Skin of body (tissue), 1 donor: ENCODE measurements at regions not wholly inside any gene's neighbourhood (a gene's known extent, or its start where the extent isn't known, plus 50 kb on each side); places are given as distances from the start of the nearest gene placed in this dataset.

ENCODE experiments used
- DNase-seq: peaks from one replicate; lab custom pipeline; 2025; lab: John Stamatoyannopoulos, UW

DNA sequence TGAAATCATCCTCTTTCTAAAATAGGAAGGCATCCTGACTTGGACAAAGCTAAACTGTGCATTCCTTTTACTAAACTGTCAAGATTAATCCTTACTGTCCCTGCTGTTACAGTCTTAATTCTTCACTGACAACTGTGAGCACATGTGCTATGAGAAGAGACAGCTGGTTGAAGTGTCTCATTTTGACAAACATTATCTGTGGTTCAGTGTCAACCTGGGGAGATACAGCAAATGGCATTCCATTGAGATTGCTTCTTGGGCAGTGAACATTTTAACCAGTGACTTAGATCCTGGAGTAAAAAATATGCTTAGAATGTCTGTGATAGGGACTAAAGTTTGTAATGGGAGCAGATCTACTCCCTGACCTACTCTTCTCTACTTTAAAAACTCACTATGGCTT, 552.6 kb upstream of the ATP2B1 start:
- DNase-seq: no peak

DNA sequence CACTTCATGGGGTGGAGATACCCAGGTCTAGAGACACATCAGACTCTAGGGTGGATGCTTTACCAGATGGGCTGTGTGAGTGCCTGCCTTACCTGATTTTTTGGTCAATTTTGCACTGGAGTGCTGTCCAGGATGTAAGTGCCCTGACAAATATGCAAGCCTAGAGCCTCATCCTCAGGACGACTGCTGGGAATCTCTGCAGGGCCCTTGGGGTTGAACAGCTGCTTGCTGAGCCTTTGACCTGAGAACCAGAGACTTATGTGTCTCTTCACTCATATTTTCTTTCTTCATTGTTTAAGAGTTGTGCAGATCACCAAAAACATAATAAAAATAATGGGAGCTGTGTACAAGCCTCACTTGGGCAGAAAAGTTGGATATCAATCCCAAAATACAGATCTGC, 551.5 kb upstream of the ATP2B1 start:
- no peak for DNase-seq

DNA sequence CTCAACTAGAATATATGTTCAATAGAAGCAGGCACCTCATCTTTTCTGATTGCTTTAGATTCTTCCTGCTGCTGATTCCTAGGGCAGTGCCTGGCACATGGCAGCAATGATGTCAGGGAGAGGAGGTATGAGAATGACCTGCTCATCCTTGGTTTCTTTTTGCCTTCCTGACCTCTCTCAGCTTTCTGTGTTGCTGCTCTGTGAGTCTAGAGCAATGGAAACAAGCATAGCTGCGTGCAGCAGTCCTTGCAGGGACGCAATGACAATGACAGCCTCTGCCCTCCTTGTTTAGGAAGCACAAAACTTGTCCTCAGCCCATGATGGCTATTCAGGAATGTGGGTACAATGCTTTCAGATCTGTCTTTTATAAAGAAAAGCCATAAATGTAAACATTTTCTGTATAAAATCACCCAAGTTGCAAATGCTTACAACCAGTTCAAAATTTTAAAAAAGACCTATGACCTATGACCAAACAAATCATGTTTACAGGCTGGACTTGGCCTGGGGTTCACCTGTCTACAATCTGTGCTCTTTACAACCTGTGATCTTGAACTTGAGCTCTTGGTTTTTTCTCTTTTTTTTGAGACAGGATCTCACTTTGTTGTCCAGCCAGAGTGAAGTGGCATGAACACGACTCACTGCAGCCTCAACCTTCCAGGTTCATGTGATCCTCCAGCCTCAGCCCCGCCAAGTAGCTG, 549.4 kb upstream of the ATP2B1 start:
- DNase-seq: no peak

DNA sequence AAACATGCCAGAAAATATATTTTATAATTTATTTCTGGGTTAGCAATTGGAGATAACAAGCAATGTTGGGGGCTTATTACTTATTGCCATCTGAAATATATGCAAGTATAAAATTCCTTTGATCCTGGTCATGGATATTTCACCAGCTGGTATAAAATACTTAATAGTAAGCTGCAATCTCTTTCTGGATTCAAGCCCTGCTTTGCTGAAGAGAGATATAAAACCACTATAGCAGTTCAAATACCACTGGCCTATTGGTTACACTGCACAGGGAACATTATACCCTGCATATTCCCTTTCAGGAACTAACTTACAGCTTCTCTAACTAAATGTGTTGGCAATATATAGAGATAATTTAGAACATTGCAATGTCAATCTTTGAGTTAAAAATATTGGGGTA, 546.2 kb upstream of the ATP2B1 start:
- DNase-seq: no peak

DNA sequence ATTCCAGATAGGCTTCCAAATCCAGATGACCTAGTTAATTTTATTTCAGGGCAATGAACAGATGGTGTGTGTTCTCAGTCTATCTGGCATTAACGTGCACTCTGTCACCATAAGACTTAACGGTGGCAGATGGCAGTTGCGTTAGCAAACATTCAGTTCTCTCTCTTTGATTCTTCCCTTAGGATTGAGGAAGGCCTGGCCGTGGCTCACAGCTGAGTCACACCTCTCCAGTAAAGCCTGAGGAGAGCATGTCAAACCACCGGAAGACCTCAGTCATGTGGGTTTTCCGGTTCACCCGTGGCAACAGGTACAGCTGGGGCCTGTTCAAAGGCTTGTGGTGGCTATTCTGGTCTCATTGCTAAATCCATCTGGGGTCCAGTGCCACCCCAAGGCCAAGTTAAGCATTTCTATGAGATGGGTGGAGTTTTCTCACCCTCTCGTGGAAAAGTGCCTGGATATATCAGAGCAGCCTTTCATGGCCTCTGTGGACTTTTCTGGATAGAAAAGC, 545.1 kb upstream of the ATP2B1 start:
- DNase-seq: peak; percentile 19

DNA sequence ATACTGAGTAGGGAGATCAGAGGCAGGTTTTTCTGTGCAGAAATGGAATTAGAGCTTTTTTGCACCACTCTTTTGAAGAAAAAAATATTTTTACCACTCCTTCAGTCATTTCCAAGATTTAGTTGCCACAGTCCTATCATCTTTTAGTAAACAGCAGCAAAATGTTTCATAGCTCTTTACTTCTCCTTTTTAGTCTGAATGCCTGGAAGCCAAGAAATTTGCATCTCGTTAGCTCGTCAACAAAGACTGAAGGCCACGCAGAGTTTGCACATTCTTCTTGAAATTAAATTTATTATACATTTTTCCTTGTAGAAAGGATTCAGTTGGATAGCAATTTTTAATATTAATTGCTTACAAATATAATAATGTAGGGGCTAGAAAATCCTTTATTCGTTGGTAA, 544.5 kb upstream of the ATP2B1 start:
- no peak for DNase-seq

DNA sequence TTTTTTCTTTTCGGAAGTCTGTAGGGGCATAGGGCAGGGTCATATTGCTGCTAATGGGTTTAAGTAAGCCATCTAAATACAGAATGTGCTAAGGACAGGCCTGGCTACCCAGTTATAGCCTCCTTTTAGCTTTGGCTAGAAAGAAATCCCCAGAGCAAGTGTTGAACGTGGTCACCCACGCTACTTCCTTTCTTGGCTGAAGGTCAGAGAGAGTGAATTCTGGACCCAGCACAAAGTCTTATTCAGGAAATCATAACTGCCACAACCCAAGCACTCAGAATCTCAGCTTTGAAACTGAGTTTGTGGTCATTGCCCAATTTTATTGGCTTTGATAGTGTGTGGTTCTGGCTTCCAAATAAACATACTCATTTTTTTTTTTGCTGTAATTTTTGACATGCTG, 542.1 kb upstream of the ATP2B1 start:
- no peak for DNase-seq

DNA sequence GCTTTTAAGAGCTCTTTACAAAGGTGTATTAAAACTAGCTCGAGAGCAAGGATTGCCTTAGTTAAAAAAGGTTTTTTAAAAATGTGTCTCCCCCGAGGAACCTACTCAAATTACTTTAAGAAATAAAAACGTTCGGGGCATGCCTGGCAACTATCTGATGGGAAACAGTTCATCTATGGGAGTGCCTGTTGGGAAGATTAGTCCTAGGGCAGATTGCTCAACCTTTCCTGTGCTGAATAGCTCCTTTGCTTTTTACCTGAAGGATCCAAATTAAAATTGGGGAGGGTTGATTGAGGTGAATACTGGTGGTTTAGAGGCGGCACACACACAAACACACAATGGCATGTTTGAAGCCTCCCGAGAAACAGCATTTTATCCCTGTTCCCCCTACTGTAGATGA, 541.4 kb upstream of the ATP2B1 start:
- no peak for DNase-seq

DNA sequence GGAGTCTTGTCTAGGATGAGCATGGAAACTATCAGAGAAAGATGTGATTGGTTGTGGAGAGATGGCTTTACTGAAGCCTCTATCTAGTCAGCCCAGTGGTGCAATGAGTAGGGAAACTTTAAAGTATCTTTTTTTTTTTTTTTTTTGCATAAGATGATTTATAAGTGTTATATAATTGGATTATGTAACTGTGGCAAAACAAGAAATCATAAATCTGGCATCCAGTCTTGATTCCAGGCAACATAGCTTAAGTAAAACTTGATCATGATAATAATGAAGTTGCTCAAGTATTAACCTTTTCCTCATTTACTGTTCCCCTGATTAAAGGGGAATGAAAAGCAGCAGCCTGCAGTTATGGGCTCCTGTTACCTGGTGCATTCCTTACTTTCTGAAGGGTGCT, 538.0 kb upstream of the ATP2B1 start:
- DNase-seq: no peak

DNA sequence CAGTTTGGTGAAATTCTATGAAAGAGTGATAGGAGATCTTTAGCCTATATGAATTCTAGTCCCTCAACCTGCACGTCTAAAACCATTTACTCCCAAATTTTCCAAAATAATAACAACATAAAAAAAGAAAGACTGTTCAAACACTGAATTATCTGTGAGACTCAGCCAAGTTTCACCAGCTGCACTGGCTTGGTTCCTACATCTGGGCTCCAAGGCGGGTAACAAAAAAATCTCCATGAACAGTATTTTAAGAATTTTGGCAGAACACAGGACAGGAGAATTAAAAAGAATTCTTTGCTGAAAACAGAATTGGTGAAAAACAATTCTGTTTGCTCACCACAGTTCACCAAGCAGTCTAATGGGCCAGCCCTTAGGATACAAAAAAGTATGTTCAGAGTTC, 536.8 kb upstream of the ATP2B1 start:
- no peak for DNase-seq

DNA sequence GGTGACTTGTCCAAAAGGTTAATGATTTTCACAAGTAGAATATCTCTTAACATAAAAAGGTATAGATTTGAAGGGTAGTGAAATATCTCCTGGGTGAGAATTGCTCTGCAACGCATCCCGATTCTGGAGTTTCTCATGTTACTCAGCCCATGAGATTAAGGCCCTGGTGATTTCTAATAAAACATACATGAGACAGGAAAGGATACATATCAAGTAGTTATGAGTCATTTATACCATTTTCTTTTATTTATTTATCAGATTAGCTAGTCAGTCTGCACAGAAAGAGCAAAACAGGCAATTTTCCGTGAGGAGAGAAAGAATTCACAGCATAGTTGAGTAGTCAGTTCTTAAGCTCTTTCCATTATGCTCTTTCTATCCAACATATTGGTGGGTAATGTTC, 535.6 kb upstream of the ATP2B1 start:
- DNase-seq: no peak

DNA sequence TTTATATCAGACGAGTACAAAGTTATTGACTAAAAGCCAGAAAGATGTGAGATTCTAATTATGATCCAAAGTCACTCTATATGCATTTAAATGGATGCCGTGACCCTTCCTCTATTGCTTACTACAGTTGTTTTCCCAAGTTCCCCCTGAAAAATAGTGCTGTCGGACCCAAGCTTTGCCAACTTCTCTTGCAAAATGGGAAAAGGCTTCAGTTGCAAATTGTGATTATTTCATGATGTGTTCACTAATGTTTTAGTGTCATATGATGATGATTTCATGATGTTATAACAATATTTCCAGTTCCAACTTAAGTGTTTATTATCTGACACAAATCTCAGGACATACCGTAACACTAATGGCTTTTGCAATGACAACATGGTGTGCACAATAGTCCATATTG, 534.6 kb upstream of the ATP2B1 start:
- no peak for DNase-seq

DNA sequence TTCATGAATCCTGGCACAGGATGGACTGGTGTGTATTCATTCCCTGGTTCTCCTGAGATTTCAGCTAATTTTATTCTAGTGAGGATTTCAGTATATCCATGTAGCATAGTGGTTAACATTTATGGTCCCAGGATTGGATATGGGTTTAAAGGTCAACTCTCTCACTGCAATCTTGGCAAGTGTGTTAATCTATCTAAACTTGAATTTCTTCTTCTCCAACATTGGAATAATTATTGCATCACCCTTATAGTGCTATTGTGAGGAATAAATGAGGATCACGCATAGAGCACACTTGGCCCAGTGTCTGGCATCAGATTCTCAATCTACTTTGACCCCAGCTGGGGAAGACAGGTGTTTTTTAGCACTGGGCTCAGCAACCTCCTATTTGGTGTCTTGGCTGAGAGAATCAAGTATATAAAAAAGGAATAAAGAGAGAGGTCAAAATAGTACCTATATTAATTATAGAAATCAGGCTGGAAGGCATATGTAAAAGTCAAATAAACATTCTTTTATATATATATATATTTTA, 531.2 kb upstream of the ATP2B1 start:
- DNase-seq: no peak

DNA sequence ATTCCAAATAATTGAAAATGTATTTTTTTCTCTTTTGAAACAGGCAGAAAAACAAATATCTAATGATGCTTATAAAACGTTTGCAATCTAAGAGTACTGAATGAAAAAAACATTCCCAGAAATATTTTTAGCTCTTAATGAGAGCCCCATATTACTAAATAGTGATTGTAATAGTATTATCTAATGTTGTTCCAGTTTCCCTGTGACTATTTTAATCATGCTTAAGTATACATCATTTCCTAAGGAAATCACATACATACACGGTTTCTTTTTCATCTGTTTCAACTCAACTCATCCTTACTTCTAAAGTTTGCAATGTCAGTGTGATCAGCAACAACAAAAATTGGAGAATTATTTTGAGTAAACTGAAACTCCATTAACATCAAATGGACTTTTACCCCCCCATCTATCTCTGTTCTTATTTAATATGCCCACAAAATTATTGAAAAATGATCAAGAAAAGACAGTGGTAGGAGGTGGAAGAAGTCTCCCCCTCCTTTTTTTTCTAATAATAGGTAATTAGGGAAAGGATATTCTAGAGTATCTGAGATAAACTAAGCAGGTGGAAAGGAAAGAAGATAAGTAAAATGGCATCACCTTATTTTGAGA, 530.1 kb upstream of the ATP2B1 start:
- no peak for DNase-seq

DNA sequence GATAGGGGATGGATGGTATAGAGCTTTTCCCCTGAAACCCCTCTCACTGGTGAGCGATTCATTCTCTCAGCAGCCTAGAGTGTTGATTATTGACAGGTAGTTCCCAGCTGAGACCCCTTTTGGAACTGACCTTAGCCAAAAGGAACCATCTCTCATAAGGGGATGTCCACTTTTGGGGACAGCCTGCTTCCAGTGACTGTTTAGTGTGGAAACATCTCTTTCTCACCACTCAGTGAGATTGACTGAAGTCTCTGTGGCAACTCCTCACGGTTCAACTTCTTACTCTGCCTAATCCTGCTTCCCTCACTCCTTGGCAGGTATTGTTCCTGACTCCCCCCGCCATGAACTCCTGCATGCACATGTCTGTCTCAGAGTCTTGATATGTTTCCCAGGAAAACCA, 529.2 kb upstream of the ATP2B1 start:
- DNase-seq: no peak

DNA sequence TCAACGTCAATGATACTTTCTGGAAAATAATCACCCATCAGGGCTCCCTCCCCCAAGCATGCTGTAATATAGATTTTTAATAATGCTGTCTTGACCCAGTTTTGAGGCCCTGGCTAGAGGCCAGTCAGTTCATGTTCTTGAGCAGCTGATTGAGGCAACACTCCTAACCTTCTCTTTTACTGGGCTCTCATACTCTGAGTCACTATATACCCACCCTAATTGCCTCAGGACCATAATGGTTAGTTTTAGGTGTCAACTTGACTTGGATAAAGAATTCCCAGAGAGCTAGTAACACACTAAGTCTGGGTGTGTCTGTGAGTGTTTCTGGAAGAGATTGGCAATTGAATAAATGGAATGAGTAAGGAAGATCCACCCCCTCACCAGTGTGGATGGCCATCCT, 527.0 kb upstream of the ATP2B1 start:
- no peak for DNase-seq

DNA sequence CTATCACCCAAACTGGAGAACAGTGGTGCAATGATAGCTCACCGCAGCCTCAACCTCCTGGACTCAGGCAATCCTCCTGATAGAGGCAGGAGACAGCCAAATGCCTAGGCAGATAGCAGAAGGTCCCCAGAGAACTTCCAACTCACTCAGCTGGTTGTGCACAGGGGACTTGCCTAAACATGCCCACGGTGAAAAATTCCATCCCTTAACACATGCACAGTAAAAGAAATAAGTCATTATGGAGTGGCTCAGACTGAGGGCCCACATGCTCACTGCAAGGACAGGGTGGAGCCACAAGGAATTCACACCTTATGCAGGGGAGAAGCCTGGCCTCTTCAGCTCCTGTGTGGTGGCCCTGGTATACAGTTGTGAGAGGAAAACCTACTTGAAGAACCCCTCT, 525.8 kb upstream of the ATP2B1 start:
- DNase-seq: no peak

DNA sequence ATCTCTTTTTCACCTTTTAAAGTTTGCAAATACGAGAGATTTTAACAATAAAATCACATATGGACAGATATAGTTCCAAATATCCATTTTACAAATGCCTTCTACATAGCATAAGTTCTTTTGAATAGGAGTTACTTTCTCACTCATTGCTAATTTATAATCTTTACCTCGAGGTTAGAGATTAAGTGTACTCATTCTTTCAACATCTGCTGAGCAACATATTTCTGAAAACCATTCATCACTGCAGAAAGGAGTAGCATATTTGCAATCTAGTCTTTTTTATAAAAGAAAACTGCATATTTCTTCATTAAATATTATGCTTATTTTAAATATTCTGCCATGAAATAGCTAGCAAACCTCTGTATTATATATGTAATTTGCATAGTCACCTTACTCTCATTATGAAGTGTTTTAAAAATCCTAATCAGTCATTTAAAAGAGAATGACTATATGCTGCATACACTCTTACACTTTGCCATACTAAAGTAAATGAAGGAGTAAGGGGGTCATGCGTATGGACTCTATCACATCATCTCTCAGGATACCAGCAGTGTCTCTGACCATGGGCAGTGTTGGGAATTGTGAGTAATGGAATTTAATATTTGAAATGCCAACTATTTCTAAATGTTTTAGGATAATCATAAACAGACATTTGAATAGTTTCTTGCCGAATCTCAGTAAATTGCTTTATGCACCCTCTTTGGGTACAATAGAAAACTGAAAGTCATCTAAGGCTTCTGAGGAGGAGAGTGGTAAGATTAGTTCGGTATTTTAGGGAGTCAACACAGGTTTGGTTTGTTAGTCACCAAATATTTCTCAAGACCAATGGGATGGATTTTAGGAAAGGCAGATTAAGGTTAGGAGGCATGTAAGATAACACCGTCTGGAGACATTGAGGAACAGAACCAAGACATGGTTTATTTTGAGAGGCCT, 524.8 kb upstream of the ATP2B1 start:
- no peak for DNase-seq

DNA sequence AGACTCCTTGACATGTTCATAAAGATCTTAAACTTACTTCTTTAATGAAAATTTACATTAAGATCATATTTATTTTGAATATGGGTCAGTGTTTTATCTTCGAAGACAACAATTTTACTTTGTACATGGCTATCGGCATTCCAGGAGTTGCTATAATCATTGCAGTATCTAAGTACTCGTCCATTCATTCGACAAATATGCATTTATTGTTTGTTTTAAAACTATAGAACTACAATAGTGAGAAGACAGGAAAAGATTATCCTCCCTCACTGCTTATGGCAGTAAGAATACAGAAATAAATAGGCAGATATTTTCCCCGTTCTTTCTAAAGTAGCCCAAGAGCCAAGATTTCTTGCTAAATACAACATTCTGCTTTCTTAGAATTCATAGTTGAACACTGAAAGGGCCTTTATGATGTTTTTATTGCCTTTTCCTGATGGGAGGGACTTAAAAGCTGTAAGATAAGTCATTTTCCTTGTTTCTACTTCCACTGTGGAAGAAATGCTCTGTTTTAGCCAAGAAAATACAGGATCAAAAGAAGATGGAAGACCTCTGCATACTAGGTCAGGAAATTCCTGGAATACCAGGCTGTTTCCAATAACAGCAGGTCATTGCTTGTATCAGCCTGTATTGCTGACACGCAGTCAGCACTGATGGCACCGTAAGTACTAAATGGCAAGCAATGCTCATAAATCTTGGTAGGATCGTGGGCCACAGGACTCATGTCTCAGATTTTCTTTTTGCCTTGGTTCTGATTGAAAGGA, 521.0 kb upstream of the ATP2B1 start:
- DNase-seq: peak; percentile 17

DNA sequence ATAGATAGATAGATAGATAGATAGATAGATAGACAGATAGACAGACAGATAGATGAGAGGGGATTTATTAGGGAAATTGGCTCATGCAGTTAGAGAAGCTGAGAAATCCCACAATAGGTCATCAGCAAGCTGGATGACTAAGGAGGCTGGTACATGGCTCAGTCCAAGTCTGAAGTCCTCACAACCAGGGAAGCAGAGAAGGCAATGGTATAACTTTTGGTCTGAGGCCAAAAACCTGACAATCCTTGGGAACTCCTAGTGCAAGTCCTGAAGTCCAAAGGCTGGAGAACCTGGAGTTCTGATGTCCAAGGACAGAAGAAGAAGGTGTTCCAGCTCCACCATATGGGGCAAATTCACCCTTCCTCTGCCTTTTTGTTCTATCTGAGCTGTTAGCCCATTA, 517.6 kb upstream of the ATP2B1 start:
- no peak for DNase-seq

DNA sequence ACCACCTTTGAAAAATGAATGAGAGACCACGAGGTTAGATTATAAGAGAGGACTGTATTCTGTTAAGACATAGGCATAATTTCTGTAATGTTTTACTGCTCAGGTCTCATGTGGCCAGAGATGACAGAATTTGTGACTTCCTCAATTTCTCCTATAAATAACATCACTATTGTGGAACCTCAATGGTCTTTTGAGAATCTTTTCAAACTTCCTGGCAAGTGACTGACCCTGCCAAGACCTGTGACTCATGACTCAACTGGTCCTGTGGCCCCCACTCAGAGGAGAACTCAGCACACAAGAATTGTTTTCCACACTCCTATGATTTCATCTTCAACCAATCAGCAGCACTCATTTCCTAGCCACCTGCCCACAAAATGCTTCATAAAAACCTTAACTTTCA, 508.2 kb upstream of the ATP2B1 start:
- no peak for DNase-seq
